RWPE2 (cell line): ENCODE measurements at regions not wholly inside any gene's neighbourhood (a gene's known extent, or its start where the extent isn't known, plus 50 kb on each side); places are given as distances from the start of the nearest gene placed in this dataset.

Source experiments
- ATAC-seq: fragments of 200-7000 bp; cut with Tn5 transposase; 3 replicates; pipeline ENCODE4 v1.9.1; 2021; ENCODE audit warnings: low read depth
- DNase-seq: peaks from one replicate; pipeline ENCODE4 v3.0.0-alpha.2; 2020; ENCODE audit warnings: low spot score
- H3K27ac ChIP-seq: fragments of 450-650 bp; 2 replicates; pipeline ENCODE4 v1.5.1; 2017; ENCODE audit warnings: mild to moderate bottlenecking; ENCODE audit not compliant: poor library complexity, severe bottlenecking
- H3K27me3 ChIP-seq: fragments of 250-450 bp; sonication (Bioruptor Pico); 2 replicates; pipeline ENCODE4 v1.5.1; 2021; ENCODE audit warnings: mild to moderate bottlenecking, moderate library complexity; ENCODE audit not compliant: insufficient read depth, poor library complexity, severe bottlenecking
- H3K36me3 ChIP-seq: fragments of 250-450 bp; sonication (Bioruptor Pico); 2 replicates; pipeline ENCODE4 v1.5.1; 2020; ENCODE audit warnings: low read depth, mild to moderate bottlenecking, moderate library complexity
- H3K4me1 ChIP-seq: fragments of 250-450 bp; sonication (Bioruptor Pico); 2 replicates; pipeline ENCODE4 v1.5.1; 2021; ENCODE audit warnings: mild to moderate bottlenecking, moderate library complexity; ENCODE audit not compliant: insufficient read depth, poor library complexity, severe bottlenecking
- H3K4me3 ChIP-seq: fragments of 250-450 bp; sonication (Bioruptor Pico); 2 replicates; pipeline ENCODE4 v1.5.1; 2021; ENCODE audit warnings: mild to moderate bottlenecking, moderate library complexity; ENCODE audit not compliant: severe bottlenecking
- H3K9me3 ChIP-seq: fragments of 250-450 bp; sonication (Bioruptor Pico); 2 replicates; pipeline ENCODE4 v1.5.1; 2021; ENCODE audit warnings: mild to moderate bottlenecking, moderate library complexity; ENCODE audit not compliant: severe bottlenecking
- CTCF ChIP-seq: fragments of 450-650 bp; IDR thresholded peaks from one replicate; pipeline ENCODE4 v1.5.1; 2017; ENCODE audit warnings: mild to moderate bottlenecking, moderate library complexity; ENCODE audit not compliant: poor library complexity, severe bottlenecking

GRCh38 chr4:122100508-122100907 lies 51.6 kb upstream of the BLTP1 start:
- H3K27ac ChIP-seq, result no peak overlapping the region
- no peaks in the 10 kb centered on the region for H3K27me3 ChIP-seq
- ATAC-seq (no peak), DNase-seq (no peak)
- H3K4me3 ChIP-seq, result no peak overlapping the region
- H3K36me3 ChIP-seq, result no peaks in the 10 kb centered on the region
- no peak for TF ChIP-seq CTCF
- H3K9me3 ChIP-seq, result no peaks in the 10 kb centered on the region
- no peaks in the 10 kb centered on the region for H3K4me1 ChIP-seq

GRCh38 chr4:122099896-122100295 lies 52.2 kb upstream of the BLTP1 start:
- TF ChIP-seq CTCF, result no peak
- DNase-seq (no peak), ATAC-seq (peak; percentile 46; the same call in 2 of the 3 replicates)
- Histone ChIP-seq H3K27ac (no peak overlapping the region), H3K9me3 (no peaks in the 10 kb centered on the region), H3K27me3 (no peaks in the 10 kb centered on the region), H3K36me3 (no peaks in the 10 kb centered on the region), H3K4me3 (no peak overlapping the region), H3K4me1 (no peaks in the 10 kb centered on the region)

- TF ChIP-seq CTCF, result no peak
- ATAC-seq (no peak), DNase-seq (no peak)
These were observed 60.2 kb upstream of the BLTP1 start for GRCh38 chr4:122091836-122092405.

GRCh38 chr4:122091397-122091796 lies 60.7 kb upstream of the BLTP1 start:
- ATAC-seq, result no peak
- Histone ChIP-seq H3K27ac (no peak overlapping the region), H3K4me1 (no peaks in the 10 kb centered on the region), H3K27me3 (no peaks in the 10 kb centered on the region), H3K4me3 (no peak overlapping the region), H3K9me3 (no peaks in the 10 kb centered on the region), H3K36me3 (no peaks in the 10 kb centered on the region)
- no peak for TF ChIP-seq CTCF
- no peak for DNase-seq

More at GRCh38 chr4:122091836-122092405, 60.2 kb upstream of the BLTP1 start:
- no peak overlapping the region for H3K27ac ChIP-seq
- no peak overlapping the region for H3K4me3 ChIP-seq
- H3K27me3 ChIP-seq, result no peaks in the 10 kb centered on the region
- H3K4me1 ChIP-seq, result no peaks in the 10 kb centered on the region
- no peaks in the 10 kb centered on the region for H3K9me3 ChIP-seq
- no peaks in the 10 kb centered on the region for H3K36me3 ChIP-seq

- ATAC-seq (no peak), DNase-seq (no peak)
- Histone ChIP-seq H3K4me1 (no peaks in the 10 kb centered on the region), H3K27me3 (no peaks in the 10 kb centered on the region), H3K4me3 (no peak overlapping the region), H3K9me3 (no peaks in the 10 kb centered on the region), H3K36me3 (no peaks in the 10 kb centered on the region), H3K27ac (no peak overlapping the region)
- TF ChIP-seq CTCF, result no peak
These were observed 61.1 kb upstream of the BLTP1 start for GRCh38 chr4:122090989-122091388.
